ENCODE measurements at regions not wholly inside any gene's neighbourhood (a gene's known extent, or its start where the extent isn't known, plus 50 kb on each side); places are given as distances from the start of the nearest gene placed in this dataset.

DNA sequence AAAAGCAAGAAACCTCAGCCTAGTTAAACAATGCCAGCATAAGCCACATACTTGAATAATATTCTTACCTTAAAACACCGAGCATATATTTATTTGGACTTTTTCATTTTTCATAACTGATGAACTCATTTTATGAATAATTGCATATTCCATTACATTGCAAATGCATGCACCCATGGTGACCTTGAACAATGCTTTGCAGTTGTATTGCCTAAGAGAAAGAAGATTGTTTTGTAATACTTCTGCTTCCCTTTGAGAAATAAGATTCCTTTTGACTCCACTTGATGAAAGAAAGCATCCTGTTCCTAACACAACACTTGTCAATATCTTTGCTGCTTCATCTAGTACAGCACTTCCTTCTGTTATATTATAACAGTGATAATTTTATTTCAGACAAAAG lies 1182.2 kb downstream of the FLRT2 start:
- no peak overlapping the region for H3K4me3 ChIP-seq (ENCODE audit: low read depth, low read length)
- no peak for DNase-seq (ENCODE audit: low read depth)
- TF ChIP-seq, protein P1, sequence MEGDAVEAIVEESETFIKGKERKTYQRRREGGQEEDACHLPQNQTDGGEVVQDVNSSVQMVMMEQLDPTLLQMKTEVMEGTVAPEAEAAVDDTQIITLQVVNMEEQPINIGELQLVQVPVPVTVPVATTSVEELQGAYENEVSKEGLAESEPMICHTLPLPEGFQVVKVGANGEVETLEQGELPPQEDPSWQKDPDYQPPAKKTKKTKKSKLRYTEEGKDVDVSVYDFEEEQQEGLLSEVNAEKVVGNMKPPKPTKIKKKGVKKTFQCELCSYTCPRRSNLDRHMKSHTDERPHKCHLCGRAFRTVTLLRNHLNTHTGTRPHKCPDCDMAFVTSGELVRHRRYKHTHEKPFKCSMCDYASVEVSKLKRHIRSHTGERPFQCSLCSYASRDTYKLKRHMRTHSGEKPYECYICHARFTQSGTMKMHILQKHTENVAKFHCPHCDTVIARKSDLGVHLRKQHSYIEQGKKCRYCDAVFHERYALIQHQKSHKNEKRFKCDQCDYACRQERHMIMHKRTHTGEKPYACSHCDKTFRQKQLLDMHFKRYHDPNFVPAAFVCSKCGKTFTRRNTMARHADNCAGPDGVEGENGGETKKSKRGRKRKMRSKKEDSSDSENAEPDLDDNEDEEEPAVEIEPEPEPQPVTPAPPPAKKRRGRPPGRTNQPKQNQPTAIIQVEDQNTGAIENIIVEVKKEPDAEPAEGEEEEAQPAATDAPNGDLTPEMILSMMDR (IDR thresholded peaks at IDR 0.05; ENCODE audit: low read depth, low read length, missing control alignments) = no peak

DNA sequence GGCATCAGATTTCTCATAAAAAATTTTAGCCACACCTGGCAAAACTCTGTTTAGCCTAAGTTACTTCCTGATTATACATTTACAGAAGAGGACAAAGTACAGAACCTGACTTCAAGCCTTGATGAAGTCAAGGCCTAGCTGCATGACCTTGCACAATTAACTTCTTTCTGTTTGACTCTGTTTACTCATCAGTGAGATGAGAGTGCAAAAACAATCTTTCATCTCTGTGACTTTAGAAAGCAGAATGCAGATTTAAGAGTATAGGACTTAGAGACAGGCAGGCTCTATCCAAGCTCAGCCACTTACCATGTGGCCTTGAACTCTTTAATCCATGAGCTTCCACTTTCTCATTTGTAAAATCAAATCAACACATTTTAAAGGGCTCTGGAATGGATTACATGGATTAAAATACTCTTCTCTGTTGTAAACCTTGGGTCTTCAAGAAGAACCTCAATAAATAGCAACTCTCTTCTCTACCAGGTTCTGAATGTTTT lies 1178.9 kb downstream of the FLRT2 start:
- TF ChIP-seq, protein P1 (IDR thresholded peaks at IDR 0.05; ENCODE audit: low read depth, low read length, missing control alignments) = no peak
- H3K4me3 ChIP-seq (ENCODE audit: low read depth, low read length) = no peak overlapping the region
- no peak for DNase-seq (ENCODE audit: low read depth)

DNA sequence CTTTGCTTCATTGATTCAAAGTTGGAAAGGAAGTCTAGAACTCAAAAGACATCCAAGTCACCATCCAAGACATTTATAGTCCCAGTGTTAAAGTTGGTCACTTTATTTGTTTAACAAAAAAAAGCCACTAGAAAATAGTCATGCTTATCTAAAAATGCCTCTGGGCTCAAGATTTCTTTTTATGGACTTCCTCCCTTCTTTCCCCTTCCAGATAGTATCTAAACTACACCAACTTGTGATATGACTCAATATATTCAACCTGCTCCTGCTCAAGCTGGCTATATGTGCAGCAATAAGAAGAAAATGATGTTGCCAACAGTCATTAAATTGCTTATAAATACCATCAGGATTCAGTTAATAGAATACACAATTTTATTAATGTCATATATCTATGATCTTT lies 1177.1 kb downstream of the FLRT2 start:
- no peak overlapping the region for H3K4me3 ChIP-seq (ENCODE audit: low read depth, low read length)
- no peak for DNase-seq (ENCODE audit: low read depth)
- TF ChIP-seq, protein P1 (IDR thresholded peaks at IDR 0.05; ENCODE audit: low read depth, low read length, missing control alignments) = no peak

DNA sequence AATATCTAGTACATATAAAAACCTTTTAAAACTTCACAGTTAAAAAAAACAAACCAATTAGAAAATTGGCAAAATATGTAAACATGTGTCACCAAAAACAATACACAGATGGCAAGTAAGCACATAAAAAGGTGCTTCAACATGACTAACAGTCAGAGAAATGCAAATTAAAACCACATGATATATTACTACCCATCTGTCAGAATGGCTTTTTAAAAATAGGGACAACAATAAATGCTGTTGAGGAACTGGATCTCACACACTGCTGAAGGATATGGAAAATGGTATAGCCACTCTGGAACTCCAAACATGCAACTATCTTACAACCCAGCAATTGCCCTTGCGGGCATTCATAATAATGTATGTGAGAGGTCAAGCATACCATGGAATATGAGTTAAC lies 1153.6 kb downstream of the FLRT2 start:
- no peak overlapping the region for H3K4me3 ChIP-seq (ENCODE audit: low read depth, low read length)
- no peak for DNase-seq (ENCODE audit: low read depth)

DNA sequence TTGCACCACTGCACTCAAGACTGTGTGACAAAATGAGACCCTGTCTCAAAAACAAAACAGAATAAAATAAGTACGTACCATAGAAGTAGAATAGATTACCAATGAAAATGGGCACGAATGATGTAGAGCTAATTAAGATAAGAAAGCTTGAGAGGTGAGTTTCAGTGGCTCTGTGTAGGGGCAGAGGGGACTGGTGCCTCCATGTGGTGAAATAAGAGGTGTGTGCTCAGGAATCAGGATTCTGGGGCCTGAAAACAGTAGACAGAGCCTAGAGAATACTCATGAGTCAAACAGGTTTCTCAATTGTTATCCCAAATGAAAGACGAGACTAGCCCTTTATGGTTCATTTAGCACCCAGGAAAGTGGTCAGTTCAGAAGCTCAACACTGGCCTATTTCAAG lies 1145.1 kb downstream of the FLRT2 start:
- no peak overlapping the region for H3K4me3 ChIP-seq (ENCODE audit: low read depth, low read length)
- TF ChIP-seq, protein P1 (IDR thresholded peaks at IDR 0.05; ENCODE audit: low read depth, low read length, missing control alignments) = no peak

More for the DNA sequence above, 1153.6 kb downstream of the FLRT2 start:
- TF ChIP-seq, protein P1 (IDR thresholded peaks at IDR 0.05; ENCODE audit: low read depth, low read length, missing control alignments) = no peak

DNA sequence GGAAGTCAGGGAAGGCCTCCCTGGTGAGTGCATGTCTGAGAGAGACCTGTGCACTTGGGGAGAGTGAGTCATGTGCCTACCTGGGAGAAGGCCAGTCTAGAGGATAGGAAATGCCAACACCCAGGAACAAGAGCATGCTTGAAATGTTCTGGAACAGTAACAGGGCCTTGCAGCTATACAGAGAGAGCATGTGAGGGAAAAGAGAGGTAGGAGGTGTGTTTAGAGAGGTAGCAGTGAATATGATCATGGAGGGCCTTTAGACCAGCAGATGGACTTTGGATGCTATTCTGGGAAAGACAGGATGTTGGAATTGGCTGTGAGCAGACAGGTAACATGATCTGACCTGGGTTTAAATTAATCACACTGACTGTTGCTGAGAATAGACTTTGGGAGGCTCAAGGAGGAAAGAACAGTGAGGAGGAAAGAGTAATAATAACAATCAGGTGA lies 1143.6 kb downstream of the FLRT2 start:
- H3K4me3 ChIP-seq (ENCODE audit: low read depth, low read length) = no peak overlapping the region
- TF ChIP-seq, protein P1 (IDR thresholded peaks at IDR 0.05; ENCODE audit: low read depth, low read length, missing control alignments) = no peak
- no peak for DNase-seq (ENCODE audit: low read depth)

More for the DNA sequence above, 1145.1 kb downstream of the FLRT2 start:
- DNase-seq (ENCODE audit: low read depth) = no peak

DNA sequence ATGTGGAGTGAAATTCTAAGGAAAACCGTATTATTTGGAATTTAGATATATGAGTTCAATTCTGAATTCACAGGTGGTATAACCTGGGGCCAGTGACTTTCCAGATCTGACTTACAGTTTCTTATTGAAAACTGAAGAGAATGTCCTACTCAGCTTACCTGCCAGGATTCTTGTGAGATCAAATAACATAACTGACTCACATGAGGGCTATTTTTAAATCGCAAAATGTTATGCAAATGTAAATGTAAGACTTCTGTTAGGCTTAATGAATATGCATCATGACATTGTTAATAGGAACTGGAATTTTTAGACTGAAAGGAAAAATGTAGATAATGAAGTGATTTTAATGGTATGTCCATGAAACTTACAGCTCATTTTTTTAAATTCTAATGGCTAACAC lies 1142.1 kb downstream of the FLRT2 start:
- H3K4me3 ChIP-seq (ENCODE audit: low read depth, low read length) = no peak overlapping the region
- no peak for DNase-seq (ENCODE audit: low read depth)
- TF ChIP-seq, protein P1 (IDR thresholded peaks at IDR 0.05; ENCODE audit: low read depth, low read length, missing control alignments) = no peak
